Ascending aorta (tissue), 2 donors: ENCODE measurements at regions not wholly inside any gene's neighbourhood (a gene's known extent, or its start where the extent isn't known, plus 50 kb on each side); places are given as distances from the start of the nearest gene placed in this dataset.

ENCODE experiments used
- DNase-seq, 2 donors: peaks; one replicate each; pipeline ENCODE4 v3.0.0-alpha.2; 2019; ENCODE audit warnings: low spot score in 2 of 2
- H3K27ac ChIP-seq, 2 donors: fragments of 200-600 bp; sonication (generic); one replicate each; pipeline ENCODE4 v1.5.1; 2016 to 2017; ENCODE audit warnings: mild to moderate bottlenecking in 1 of 2
- H3K27me3 ChIP-seq: fragments of 200-600 bp; sonication (generic); one replicate; pipeline ENCODE4 v1.5.1; 2017
- H3K36me3 ChIP-seq, 2 donors: fragments of 200-600 bp; sonication (generic); one replicate each; pipeline ENCODE4 v1.5.1; 2016
- H3K4me1 ChIP-seq, 2 donors: fragments of 200-600 bp; sonication (generic); one replicate each; pipeline ENCODE4 v1.5.1; 2016 to 2017; ENCODE audit warnings: mild to moderate bottlenecking in 1 of 2
- H3K4me3 ChIP-seq, 2 donors: fragments of 200-600 bp; sonication (generic); one replicate each; pipeline ENCODE4 v1.5.1; 2016 to 2017; ENCODE audit warnings: mild to moderate bottlenecking in 1 of 2
- H3K9me3 ChIP-seq, 2 donors: fragments of 200-600 bp; sonication (generic); one replicate each; pipeline ENCODE4 v1.5.1; 2016
- intact Hi-C: fragments of 100-400 bp; cut with DNase I; formaldehyde crosslinking; loops from one replicate; pipeline ENCODE4 v1.15.1; 2023
- TF ChIP-seq, protein P1 (sequence below), 3 experiments: fragments of 200-600 bp in 2 of 3; fragments of 450-650 bp in 1 of 3; sonication (generic) in 2 of 3; IDR thresholded peaks; one replicate each; pipeline ENCODE4 v1.5.1; 2016 to 2019; ENCODE audit warnings: antibody characterized with exemption in 3 of 3, mild to moderate bottlenecking in 1 of 3, moderate library complexity in 1 of 3

DNA sequence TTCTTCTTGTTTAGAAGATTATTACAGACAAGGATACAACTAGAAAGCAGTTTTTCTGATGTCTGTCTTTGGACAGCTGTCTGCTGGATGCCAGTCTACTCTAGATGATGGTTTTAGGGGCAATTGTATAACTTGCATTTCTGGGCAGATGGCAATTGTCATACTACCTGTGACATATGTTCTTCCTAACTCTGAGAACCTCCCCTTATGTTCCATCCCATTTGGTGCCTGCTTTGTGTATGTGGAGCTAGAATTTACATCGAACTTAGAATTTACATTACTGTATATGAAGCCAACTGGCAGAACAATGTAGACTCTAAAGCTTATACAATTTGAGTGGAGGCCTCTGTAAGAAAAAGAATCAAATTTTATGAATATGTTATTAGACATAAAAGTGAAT, 430.2 kb upstream of the SEL1L start:
- Histone ChIP-seq H3K27me3 (no peaks in the 10 kb centered on the region), H3K4me1 (no peaks in the 10 kb centered on the region), H3K36me3 (no peaks in the 10 kb centered on the region), H3K9me3 (peaks cover 1 to 5% of the 10 kb centered on the region in 2 donors), H3K4me3 (no peak overlapping the region), H3K27ac (no peak overlapping the region)
- DNase-seq, result no peak
- intact Hi-C loops, result no loop called here
- TF ChIP-seq, protein P1, sequence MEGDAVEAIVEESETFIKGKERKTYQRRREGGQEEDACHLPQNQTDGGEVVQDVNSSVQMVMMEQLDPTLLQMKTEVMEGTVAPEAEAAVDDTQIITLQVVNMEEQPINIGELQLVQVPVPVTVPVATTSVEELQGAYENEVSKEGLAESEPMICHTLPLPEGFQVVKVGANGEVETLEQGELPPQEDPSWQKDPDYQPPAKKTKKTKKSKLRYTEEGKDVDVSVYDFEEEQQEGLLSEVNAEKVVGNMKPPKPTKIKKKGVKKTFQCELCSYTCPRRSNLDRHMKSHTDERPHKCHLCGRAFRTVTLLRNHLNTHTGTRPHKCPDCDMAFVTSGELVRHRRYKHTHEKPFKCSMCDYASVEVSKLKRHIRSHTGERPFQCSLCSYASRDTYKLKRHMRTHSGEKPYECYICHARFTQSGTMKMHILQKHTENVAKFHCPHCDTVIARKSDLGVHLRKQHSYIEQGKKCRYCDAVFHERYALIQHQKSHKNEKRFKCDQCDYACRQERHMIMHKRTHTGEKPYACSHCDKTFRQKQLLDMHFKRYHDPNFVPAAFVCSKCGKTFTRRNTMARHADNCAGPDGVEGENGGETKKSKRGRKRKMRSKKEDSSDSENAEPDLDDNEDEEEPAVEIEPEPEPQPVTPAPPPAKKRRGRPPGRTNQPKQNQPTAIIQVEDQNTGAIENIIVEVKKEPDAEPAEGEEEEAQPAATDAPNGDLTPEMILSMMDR (IDR thresholded peaks at IDR 0.05), result no peak

DNA sequence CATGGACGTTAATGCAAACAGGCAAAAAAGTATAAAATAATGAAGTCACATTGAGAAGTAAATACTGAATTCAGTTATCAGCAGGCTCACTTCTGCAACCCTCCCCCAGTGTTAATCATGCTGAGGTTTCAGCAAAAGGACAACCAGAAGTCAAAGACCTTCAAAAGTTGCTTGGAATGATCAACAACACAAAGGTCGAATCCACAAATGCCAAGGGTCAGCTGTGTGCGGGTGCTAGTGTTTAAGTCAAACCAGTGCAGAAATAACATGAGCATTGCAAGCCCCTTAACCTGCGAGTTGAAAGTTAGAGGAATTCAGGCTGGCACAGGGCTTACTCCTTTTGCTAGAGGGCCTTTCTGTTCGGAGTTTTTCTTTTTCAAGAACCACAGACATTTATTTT, 436.7 kb upstream of the SEL1L start:
- Histone ChIP-seq H3K4me1 (no peaks in the 10 kb centered on the region), H3K27me3 (no peaks in the 10 kb centered on the region), H3K9me3 (peaks cover 5 to 7% of the 10 kb centered on the region in 2 donors), H3K27ac (no peak overlapping the region), H3K4me3 (no peak overlapping the region), H3K36me3 (no peaks in the 10 kb centered on the region)
- TF ChIP-seq, protein P1 (IDR thresholded peaks at IDR 0.05), result no peak
- DNase-seq, result no peak
- intact Hi-C loops, result no loop called here

DNA sequence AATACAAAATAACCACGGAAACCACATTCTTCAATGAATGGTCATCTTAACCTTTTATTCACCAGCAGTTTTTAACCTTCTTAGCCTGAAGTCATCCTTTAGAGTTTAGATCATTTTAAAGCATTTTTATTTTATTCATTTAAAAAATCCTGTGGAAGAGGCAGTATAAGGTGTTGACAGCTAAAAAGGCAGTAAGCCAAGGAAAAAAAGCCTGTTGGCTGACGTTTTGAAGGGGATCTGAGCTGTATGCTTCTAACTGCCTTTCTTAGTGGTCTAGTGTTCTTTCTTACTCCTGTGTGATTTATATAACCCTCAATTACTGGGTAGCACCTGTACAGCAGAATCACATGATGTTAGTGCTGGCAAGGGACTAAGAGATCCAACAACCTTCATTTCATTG, 438.3 kb upstream of the SEL1L start:
- DNase-seq, result no peak
- H3K9me3 ChIP-seq, result peaks cover 5 to 7% of the 10 kb centered on the region in 2 donors
- H3K4me1 ChIP-seq, result no peaks in the 10 kb centered on the region
- no peak overlapping the region for H3K4me3 ChIP-seq
- no peaks in the 10 kb centered on the region for H3K27me3 ChIP-seq
- no peak overlapping the region for H3K27ac ChIP-seq
- intact Hi-C loops, result no loop called here
- H3K36me3 ChIP-seq, result no peaks in the 10 kb centered on the region
- TF ChIP-seq, protein P1 (IDR thresholded peaks at IDR 0.05), result no peak

DNA sequence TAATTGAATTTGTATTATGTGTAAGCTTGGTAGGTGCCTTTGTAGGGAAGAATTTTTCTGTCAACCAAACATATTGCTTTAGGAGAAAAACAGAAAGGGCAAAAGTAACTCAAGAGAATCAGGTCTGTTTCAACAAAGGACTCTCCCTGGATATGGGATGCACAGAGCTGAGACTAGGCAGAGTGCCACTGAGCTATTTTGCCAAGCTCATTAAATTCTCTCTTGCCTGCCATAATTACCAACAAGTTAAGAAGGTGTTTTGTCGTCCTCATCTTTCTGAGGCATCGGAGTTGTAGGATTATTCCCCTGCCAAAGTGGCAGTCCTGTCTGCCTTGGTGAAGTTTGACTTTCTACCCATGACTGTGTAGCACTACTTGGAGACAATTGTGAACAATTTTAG, 438.9 kb upstream of the SEL1L start:
- no peaks in the 10 kb centered on the region for H3K36me3 ChIP-seq
- DNase-seq, result no peak
- intact Hi-C loops, result no loop called here
- TF ChIP-seq, protein P1 (IDR thresholded peaks at IDR 0.05), result no peak
- H3K4me3 ChIP-seq, result no peak overlapping the region
- no peak overlapping the region for H3K27ac ChIP-seq
- no peaks in the 10 kb centered on the region for H3K27me3 ChIP-seq
- H3K9me3 ChIP-seq, result peaks cover 5 to 7% of the 10 kb centered on the region in 2 donors
- H3K4me1 ChIP-seq, result no peaks in the 10 kb centered on the region

DNA sequence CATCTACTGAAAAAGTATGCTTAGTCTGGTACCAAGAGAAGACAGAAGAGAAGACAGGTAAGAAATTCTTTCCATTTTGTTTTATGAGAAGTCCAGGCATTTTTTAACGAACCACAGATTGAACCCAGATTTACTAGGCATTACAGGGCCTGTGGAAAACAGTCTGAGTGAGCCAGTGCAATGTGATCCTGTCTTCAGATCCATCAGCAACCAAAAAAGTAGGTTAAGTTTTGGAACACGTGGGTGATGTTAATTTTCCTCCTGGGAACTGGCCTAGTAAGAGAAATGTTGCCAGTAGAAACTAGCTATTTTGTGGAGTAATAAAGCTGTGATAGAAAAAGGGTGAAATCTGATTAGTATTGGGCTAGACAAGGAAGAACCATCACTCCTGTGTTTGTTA, 440.9 kb upstream of the SEL1L start:
- intact Hi-C loops, result no loop called here
- no peaks in the 10 kb centered on the region for H3K9me3 ChIP-seq

More for the DNA sequence above, 440.9 kb upstream of the SEL1L start:
- DNase-seq, result no peak
- TF ChIP-seq, protein P1 (IDR thresholded peaks at IDR 0.05), result no peak
- H3K27ac ChIP-seq, result no peak overlapping the region
- no peaks in the 10 kb centered on the region for H3K27me3 ChIP-seq
- no peaks in the 10 kb centered on the region for H3K4me1 ChIP-seq
- H3K36me3 ChIP-seq, result no peaks in the 10 kb centered on the region
- no peak overlapping the region for H3K4me3 ChIP-seq
